SK-N-SH (cell line): ENCODE measurements at regions not wholly inside any gene's neighbourhood (a gene's known extent, or its start where the extent isn't known, plus 50 kb on each side); places are given as distances from the start of the nearest gene placed in this dataset.

Source experiments
- CTCF ChIA-PET: fragments of 300-600, 350-600 bp; formaldehyde crosslinking; extraction: SDS; loops from one replicate; lab custom pipeline; 2021; lab: Yijun Ruan, JAX
- POLR2A ChIA-PET: fragments of 350-600 bp; sonication (Branson Sonifier 250); formaldehyde crosslinking; extraction: SDS; loops from one replicate; lab custom pipeline; 2020; ENCODE audit warnings: antibody characterized with exemption, inconsistent platforms; lab: Yijun Ruan, JAX
- DNase-seq: peaks from one replicate; pipeline ENCODE4 v3.0.0; 2012
- H2AFZ ChIP-seq: fragments of 200-600 bp; sonication (generic); 2 replicates; pipeline ENCODE4 v1.8.1; 2016; ENCODE audit warnings: antibody characterized with exemption, mild to moderate bottlenecking, low read depth
- H3F3A ChIP-seq: fragments of 200-600 bp; sonication (generic); replicated peaks from 2 replicates; pipeline ENCODE3; 2016; ENCODE audit warnings: antibody characterized with exemption, mild to moderate bottlenecking; ENCODE audit not compliant: insufficient read depth
- H3K27ac ChIP-seq, 2 experiments: fragments of 200-500 bp in 1 of 2; fragments of 200-600 bp in 1 of 2; sonication (Bioruptor generic) in 1 of 2; sonication (generic), shearing (Covaris generic) in 1 of 2; 2 replicates each; pipeline versions ENCODE4 v1.5.1 to v1.6.1; 2014 to 2016; ENCODE audit warnings: low read depth in 2 of 2, inconsistent platforms in 1 of 2, low read length in 1 of 2, mild to moderate bottlenecking in 1 of 2, mixed read lengths in 1 of 2
- H3K27me3 ChIP-seq: fragments of 200-600 bp; sonication (generic), shearing (Covaris generic); 2 replicates; pipeline ENCODE4 v1.6.1; 2016; ENCODE audit warnings: mixed run types; ENCODE audit not compliant: insufficient read depth
- H3K36me3 ChIP-seq, 2 experiments: fragments of 200-500 bp in 1 of 2; fragments of 200-600 bp in 1 of 2; sonication (Bioruptor generic) in 1 of 2; sonication (generic) in 1 of 2; replicated peaks in 1 of 2; 2 replicates each; pipeline versions ENCODE3 to v1.5.1; 2014 to 2016; ENCODE audit warnings: low read length in 1 of 2, mild to moderate bottlenecking in 1 of 2; ENCODE audit not compliant: insufficient read depth in 2 of 2, control insufficient read depth in 1 of 2
- H3K4me1 ChIP-seq, 2 experiments: fragments of 200-500 bp in 1 of 2; fragments of 200-600 bp in 1 of 2; sonication (Bioruptor generic) in 1 of 2; sonication (generic), shearing (Covaris generic) in 1 of 2; 2 replicates each; pipeline versions ENCODE4 v1.5.1 to v1.6.1; 2014 to 2016; ENCODE audit warnings: low read depth in 1 of 2, low read length in 1 of 2, mixed run types in 1 of 2; ENCODE audit not compliant: insufficient read depth in 2 of 2, control insufficient read depth in 1 of 2
- H3K4me2 ChIP-seq: fragments of 200-600 bp; sonication (generic), shearing (Covaris generic); 2 replicates; pipeline ENCODE4 v1.6.1; 2017; ENCODE audit warnings: mixed run types
- H3K4me3 ChIP-seq, 2 experiments: fragments of 200-500 bp in 1 of 2; fragments of 200-600 bp in 1 of 2; sonication (Bioruptor generic) in 1 of 2; sonication (generic), shearing (Covaris generic) in 1 of 2; 2 replicates each; pipeline versions ENCODE4 v1.5.1 to v1.8.1; 2014 to 2016; ENCODE audit warnings: low read depth in 2 of 2, inconsistent platforms in 1 of 2, low read length in 1 of 2, mild to moderate bottlenecking in 1 of 2, mixed read lengths in 1 of 2, moderate library complexity in 1 of 2
- H3K79me2 ChIP-seq: fragments of 200-600 bp; sonication (generic); 2 replicates; pipeline ENCODE4 v1.8.1; 2017; ENCODE audit warnings: mild to moderate bottlenecking; ENCODE audit not compliant: insufficient read depth
- H3K9ac ChIP-seq: fragments of 200-600 bp; sonication (generic); 2 replicates; pipeline ENCODE4 v1.6.1; 2017; ENCODE audit warnings: mixed run types
- H3K9me2 ChIP-seq: fragments of 200-600 bp; sonication (generic); 2 replicates; pipeline ENCODE4 v1.6.1; 2017; ENCODE audit warnings: mixed run types
- H3K9me3 ChIP-seq: fragments of 200-600 bp; sonication (generic); 2 replicates; pipeline ENCODE4 v1.6.1; 2017; ENCODE audit warnings: mixed run types, mild to moderate bottlenecking, moderate library complexity
- H4K20me1 ChIP-seq: fragments of 200-600 bp; sonication (generic); 2 replicates; pipeline ENCODE4 v1.6.1; 2017; ENCODE audit warnings: mild to moderate bottlenecking, mixed run types; ENCODE audit not compliant: insufficient read depth
- CHD2 ChIP-seq: fragments of 150-350 bp; IDR thresholded peaks from 2 replicates; pipeline ENCODE4 v1.6.1; 2018; ENCODE audit warnings: low read length; ENCODE audit not compliant: partially characterized antibody
- CTCF ChIP-seq: fragments of 200-600 bp; sonication (generic); IDR thresholded peaks from 2 replicates; pipeline ENCODE4 v1.6.1; 2017; ENCODE audit warnings: antibody characterized with exemption, mild to moderate bottlenecking, moderate library complexity
- EP300 ChIP-seq, 2 experiments: IDR thresholded peaks; 2 replicates each; pipeline versions ENCODE4 v1.4.0 to v1.6.1; 2012; ENCODE audit warnings: borderline replicate concordance in 1 of 2, low read depth in 1 of 2, low read length in 1 of 2
- FOSL2 ChIP-seq: IDR thresholded peaks from 2 replicates; pipeline ENCODE4 v1.4.0; 2012; ENCODE audit warnings: low read depth, mild to moderate bottlenecking, moderate library complexity, borderline replicate concordance
- GABPA ChIP-seq: IDR thresholded peaks from 2 replicates; pipeline ENCODE4 v1.4.0; 2012; ENCODE audit warnings: low read depth, mild to moderate bottlenecking
- GATA2 ChIP-seq: sonication (generic); formaldehyde crosslinking; IDR thresholded peaks from 2 replicates; pipeline ENCODE4 v1.5.0; 2020; ENCODE audit warnings: mild to moderate bottlenecking, missing genetic modification reagents
- IRF3 ChIP-seq: fragments of 150-350 bp; IDR thresholded peaks from 2 replicates; pipeline ENCODE4 v1.6.1; 2016; ENCODE audit warnings: mild to moderate bottlenecking, low read depth, low read length
- JUND ChIP-seq: IDR thresholded peaks from 2 replicates; pipeline ENCODE4 v1.4.0; 2012
- MAX ChIP-seq: IDR thresholded peaks from 2 replicates; pipeline ENCODE4 v1.4.0; 2012; ENCODE audit warnings: low read depth
- MXI1 ChIP-seq: IDR thresholded peaks from 2 replicates; pipeline ENCODE4 v1.6.1; 2012; ENCODE audit warnings: mild to moderate bottlenecking, low read depth, low read length, improper control_type of control experiment
- NFIC ChIP-seq: IDR thresholded peaks from 2 replicates; pipeline ENCODE4 v1.4.0; 2012; ENCODE audit warnings: borderline replicate concordance
- PBX3 ChIP-seq: IDR thresholded peaks from 2 replicates; pipeline ENCODE4; 2012
- RAD21 ChIP-seq: IDR thresholded peaks from 2 replicates; pipeline ENCODE4 v1.6.1; 2012; ENCODE audit warnings: mild to moderate bottlenecking, low read length
- RCOR1 ChIP-seq: fragments of 150-350 bp; IDR thresholded peaks from 2 replicates; pipeline ENCODE4 v1.6.1; 2017; ENCODE audit warnings: antibody characterized with exemption, low read length
- RFX5 ChIP-seq: IDR thresholded peaks from 2 replicates; pipeline ENCODE4 v1.6.1; 2012; ENCODE audit warnings: mild to moderate bottlenecking, improper control_type of control experiment, low read length
- SMC3 ChIP-seq: IDR thresholded peaks from 2 replicates; pipeline ENCODE4 v1.6.1; 2012; ENCODE audit warnings: low read depth, low read length, improper control_type of control experiment
- TCF12 ChIP-seq: IDR thresholded peaks from 2 replicates; pipeline ENCODE4 v1.4.0; 2012
- TEAD4 ChIP-seq: IDR thresholded peaks from 2 replicates; pipeline ENCODE4 v1.4.0; 2012; ENCODE audit warnings: mild to moderate bottlenecking, borderline replicate concordance; ENCODE audit not compliant: insufficient read depth
- USF1 ChIP-seq: IDR thresholded peaks from 2 replicates; pipeline ENCODE4 v1.4.0; 2012; ENCODE audit warnings: low read depth, borderline replicate concordance
- USF2 ChIP-seq: fragments of 150-350 bp; IDR thresholded peaks from 2 replicates; pipeline ENCODE4 v1.6.1; 2017; ENCODE audit warnings: antibody characterized with exemption, low read length, low read depth, borderline replicate concordance
- WGBS: methylation state at CpG from one replicate; pipeline ENCODE4 v1.1.6; 2017; ENCODE audit warnings: low lambda C conversion rate; 5-methylcytosine and 5-hydroxymethylcytosine counted together

GRCh38 chr6:130625825-130626527 is 201.2 kb upstream of the SMLR1 start (continued):
- TF ChIP-seq IRF3 (no peak), PBX3 (peak; percentile 75), FOSL2 (peak; percentile 72), NFIC (peak; percentile 42), RFX5 (no peak), CHD2 (no peak), EP300 (IDR thresholded peaks at IDR 0.05; ENCODE audit: borderline replicate concordance in 1 of 2, low read depth in 1 of 2, low read length in 1 of 2) (peak in 1 of 2 experiments; percentile 70; a peak in 1 of 4 replicates), GABPA (no peak), RCOR1 (no peak)

- Histone ChIP-seq H3K4me2 (no peak overlapping the region), H3K4me3 (no peak overlapping the region), H3F3A (peaks cover 24% of the 10 kb centered on the region), H2AFZ (no peak overlapping the region; the same call in 1 of the 2 replicates), H3K9me2 (no peaks in the 10 kb centered on the region), H4K20me1 (no peaks in the 10 kb centered on the region), H3K36me3 (no peaks in the 10 kb centered on the region), H3K9ac (no peak overlapping the region), H3K27ac (peak overlapping the region in 1 of 2 experiments; percentile 49; a peak in 1 of 4 replicates), H3K9me3 (no peaks in the 10 kb centered on the region), H3K79me2 (no peaks in the 10 kb centered on the region), H3K27me3 (no peaks in the 10 kb centered on the region), H3K4me1 (peaks cover 0 to 6% of the 10 kb centered on the region in 2 experiments; a peak in 1 of 4 replicates)
- POLR2A ChIA-PET: no interaction called here
- CTCF ChIA-PET: no interaction called here
- DNase-seq: no peak
- 72% methylated on average over 4 of the region's 4 CpGs for WGBS
- TF ChIP-seq RCOR1 (no peak), MAX (no peak), IRF3 (no peak), RFX5 (no peak), TCF12 (no peak), JUND (no peak), CHD2 (no peak), RAD21 (no peak), GABPA (no peak), MXI1 (no peak), USF2 (no peak), USF1 (no peak), SMC3 (no peak), TEAD4 (no peak), CTCF (no peak), GATA2 (CRISPR knock-in tag) (no peak)
Observed at GRCh38 chr6:130628862-130629261, 198.3 kb upstream of the SMLR1 start.
